ENCODE measurements at regions not wholly inside any gene's neighbourhood (a gene's known extent, or its start where the extent isn't known, plus 50 kb on each side); places are given as distances from the start of the nearest gene placed in this dataset. TPM values are rescaled to one million over a fixed set of nuclear protein-coding genes. Genes with fewer than 3 reads are reported as not detected.

Small RNA genes in the stretch of these regions (small RNA-seq; reads per million reads assigned to genes)
- not detected for gene Z82198.3
